ENCODE measurements at regions not wholly inside any gene's neighbourhood (a gene's known extent, or its start where the extent isn't known, plus 50 kb on each side); places are given as distances from the start of the nearest gene placed in this dataset.

DNA sequence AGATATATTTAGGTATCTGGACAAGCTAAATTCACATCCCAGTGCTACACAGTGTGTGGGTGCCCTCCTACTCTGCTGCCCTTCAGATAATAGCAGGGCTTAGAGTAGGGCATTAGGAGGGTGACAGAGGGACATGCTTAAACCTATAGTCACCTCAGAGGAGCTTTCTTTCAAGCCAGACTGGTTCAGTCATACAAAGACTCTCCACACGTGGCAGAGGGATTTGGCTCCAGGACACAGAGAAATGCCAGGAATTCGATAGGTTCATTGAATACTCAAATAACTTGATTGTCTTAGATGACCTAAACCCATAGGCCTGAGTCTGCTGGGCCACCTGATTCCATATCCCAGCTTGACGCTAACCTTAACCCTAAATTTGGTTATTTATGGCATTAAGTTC, 163.5 kb downstream of the TPH2 start:
- TF ChIP-seq, protein P1, sequence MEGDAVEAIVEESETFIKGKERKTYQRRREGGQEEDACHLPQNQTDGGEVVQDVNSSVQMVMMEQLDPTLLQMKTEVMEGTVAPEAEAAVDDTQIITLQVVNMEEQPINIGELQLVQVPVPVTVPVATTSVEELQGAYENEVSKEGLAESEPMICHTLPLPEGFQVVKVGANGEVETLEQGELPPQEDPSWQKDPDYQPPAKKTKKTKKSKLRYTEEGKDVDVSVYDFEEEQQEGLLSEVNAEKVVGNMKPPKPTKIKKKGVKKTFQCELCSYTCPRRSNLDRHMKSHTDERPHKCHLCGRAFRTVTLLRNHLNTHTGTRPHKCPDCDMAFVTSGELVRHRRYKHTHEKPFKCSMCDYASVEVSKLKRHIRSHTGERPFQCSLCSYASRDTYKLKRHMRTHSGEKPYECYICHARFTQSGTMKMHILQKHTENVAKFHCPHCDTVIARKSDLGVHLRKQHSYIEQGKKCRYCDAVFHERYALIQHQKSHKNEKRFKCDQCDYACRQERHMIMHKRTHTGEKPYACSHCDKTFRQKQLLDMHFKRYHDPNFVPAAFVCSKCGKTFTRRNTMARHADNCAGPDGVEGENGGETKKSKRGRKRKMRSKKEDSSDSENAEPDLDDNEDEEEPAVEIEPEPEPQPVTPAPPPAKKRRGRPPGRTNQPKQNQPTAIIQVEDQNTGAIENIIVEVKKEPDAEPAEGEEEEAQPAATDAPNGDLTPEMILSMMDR (conservative IDR thresholded peaks at IDR 0.05; ENCODE audit: low read depth in 2 of 2): no peak
- TF ChIP-seq, protein P2, sequence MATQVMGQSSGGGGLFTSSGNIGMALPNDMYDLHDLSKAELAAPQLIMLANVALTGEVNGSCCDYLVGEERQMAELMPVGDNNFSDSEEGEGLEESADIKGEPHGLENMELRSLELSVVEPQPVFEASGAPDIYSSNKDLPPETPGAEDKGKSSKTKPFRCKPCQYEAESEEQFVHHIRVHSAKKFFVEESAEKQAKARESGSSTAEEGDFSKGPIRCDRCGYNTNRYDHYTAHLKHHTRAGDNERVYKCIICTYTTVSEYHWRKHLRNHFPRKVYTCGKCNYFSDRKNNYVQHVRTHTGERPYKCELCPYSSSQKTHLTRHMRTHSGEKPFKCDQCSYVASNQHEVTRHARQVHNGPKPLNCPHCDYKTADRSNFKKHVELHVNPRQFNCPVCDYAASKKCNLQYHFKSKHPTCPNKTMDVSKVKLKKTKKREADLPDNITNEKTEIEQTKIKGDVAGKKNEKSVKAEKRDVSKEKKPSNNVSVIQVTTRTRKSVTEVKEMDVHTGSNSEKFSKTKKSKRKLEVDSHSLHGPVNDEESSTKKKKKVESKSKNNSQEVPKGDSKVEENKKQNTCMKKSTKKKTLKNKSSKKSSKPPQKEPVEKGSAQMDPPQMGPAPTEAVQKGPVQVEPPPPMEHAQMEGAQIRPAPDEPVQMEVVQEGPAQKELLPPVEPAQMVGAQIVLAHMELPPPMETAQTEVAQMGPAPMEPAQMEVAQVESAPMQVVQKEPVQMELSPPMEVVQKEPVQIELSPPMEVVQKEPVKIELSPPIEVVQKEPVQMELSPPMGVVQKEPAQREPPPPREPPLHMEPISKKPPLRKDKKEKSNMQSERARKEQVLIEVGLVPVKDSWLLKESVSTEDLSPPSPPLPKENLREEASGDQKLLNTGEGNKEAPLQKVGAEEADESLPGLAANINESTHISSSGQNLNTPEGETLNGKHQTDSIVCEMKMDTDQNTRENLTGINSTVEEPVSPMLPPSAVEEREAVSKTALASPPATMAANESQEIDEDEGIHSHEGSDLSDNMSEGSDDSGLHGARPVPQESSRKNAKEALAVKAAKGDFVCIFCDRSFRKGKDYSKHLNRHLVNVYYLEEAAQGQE (IDR thresholded peaks at IDR 0.05; ENCODE audit: unreplicated experiment): no peak
- TF ChIP-seq POLR2AphosphoS5 (IDR thresholded peaks at IDR 0.05; ENCODE audit: low read depth) (no peak), EZH2phosphoT487 (IDR thresholded peaks at IDR 0.05; ENCODE audit: unreplicated experiment) (no peak), CREB1 (CRISPR knock-in tag; IDR thresholded peaks at IDR 0.05; ENCODE audit: low read depth) (no peak), ZNF114 (CRISPR knock-in tag; IDR thresholded peaks at IDR 0.05) (no peak), EZH2 (IDR thresholded peaks at IDR 0.05; ENCODE audit: low read depth, unreplicated experiment) (no peak), JUNB (IDR thresholded peaks at IDR 0.05; ENCODE audit: unreplicated experiment) (no peak), STAT1 (IDR thresholded peaks at IDR 0.05; ENCODE audit: unreplicated experiment) (no peak)
- TF ChIP-seq, protein P3, sequence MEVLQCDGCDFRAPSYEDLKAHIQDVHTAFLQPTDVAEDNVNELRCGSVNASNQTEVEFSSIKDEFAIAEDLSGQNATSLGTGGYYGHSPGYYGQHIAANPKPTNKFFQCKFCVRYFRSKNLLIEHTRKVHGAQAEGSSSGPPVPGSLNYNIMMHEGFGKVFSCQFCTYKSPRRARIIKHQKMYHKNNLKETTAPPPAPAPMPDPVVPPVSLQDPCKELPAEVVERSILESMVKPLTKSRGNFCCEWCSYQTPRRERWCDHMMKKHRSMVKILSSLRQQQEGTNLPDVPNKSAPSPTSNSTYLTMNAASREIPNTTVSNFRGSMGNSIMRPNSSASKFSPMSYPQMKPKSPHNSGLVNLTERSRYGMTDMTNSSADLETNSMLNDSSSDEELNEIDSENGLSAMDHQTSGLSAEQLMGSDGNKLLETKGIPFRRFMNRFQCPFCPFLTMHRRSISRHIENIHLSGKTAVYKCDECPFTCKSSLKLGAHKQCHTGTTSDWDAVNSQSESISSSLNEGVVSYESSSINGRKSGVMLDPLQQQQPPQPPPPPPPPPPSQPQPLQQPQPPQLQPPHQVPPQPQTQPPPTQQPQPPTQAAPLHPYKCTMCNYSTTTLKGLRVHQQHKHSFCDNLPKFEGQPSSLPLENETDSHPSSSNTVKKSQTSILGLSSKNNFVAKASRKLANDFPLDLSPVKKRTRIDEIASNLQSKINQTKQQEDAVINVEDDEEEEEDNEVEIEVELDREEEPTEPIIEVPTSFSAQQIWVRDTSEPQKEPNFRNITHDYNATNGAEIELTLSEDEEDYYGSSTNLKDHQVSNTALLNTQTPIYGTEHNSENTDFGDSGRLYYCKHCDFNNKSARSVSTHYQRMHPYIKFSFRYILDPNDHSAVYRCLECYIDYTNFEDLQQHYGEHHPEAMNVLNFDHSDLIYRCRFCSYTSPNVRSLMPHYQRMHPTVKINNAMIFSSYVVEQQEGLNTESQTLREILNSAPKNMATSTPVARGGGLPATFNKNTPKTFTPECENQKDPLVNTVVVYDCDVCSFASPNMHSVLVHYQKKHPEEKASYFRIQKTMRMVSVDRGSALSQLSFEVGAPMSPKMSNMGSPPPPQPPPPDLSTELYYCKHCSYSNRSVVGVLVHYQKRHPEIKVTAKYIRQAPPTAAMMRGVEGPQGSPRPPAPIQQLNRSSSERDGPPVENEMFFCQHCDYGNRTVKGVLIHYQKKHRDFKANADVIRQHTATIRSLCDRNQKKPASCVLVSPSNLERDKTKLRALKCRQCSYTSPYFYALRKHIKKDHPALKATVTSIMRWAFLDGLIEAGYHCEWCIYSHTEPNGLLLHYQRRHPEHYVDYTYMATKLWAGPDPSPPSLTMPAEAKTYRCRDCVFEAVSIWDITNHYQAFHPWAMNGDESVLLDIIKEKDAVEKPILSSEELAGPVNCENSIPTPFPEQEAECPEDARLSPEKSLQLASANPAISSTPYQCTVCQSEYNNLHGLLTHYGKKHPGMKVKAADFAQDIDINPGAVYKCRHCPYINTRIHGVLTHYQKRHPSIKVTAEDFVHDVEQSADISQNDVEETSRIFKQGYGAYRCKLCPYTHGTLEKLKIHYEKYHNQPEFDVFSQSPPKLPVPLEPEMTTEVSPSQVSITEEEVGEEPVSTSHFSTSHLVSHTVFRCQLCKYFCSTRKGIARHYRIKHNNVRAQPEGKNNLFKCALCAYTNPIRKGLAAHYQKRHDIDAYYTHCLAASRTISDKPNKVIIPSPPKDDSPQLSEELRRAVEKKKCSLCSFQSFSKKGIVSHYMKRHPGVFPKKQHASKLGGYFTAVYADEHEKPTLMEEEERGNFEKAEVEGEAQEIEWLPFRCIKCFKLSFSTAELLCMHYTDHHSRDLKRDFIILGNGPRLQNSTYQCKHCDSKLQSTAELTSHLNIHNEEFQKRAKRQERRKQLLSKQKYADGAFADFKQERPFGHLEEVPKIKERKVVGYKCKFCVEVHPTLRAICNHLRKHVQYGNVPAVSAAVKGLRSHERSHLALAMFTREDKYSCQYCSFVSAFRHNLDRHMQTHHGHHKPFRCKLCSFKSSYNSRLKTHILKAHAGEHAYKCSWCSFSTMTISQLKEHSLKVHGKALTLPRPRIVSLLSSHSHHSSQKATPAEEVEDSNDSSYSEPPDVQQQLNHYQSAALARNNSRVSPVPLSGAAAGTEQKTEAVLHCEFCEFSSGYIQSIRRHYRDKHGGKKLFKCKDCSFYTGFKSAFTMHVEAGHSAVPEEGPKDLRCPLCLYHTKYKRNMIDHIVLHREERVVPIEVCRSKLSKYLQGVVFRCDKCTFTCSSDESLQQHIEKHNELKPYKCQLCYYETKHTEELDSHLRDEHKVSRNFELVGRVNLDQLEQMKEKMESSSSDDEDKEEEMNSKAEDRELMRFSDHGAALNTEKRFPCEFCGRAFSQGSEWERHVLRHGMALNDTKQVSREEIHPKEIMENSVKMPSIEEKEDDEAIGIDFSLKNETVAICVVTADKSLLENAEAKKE (CRISPR knock-in tag; IDR thresholded peaks at IDR 0.05): no peak
- TF ChIP-seq, protein P4, sequence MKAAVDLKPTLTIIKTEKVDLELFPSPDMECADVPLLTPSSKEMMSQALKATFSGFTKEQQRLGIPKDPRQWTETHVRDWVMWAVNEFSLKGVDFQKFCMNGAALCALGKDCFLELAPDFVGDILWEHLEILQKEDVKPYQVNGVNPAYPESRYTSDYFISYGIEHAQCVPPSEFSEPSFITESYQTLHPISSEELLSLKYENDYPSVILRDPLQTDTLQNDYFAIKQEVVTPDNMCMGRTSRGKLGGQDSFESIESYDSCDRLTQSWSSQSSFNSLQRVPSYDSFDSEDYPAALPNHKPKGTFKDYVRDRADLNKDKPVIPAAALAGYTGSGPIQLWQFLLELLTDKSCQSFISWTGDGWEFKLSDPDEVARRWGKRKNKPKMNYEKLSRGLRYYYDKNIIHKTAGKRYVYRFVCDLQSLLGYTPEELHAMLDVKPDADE (IDR thresholded peaks at IDR 0.05): no peak

Measured in GM23338 (cell line).